GM18909 (cell line): ENCODE measurements at regions not wholly inside any gene's neighbourhood (a gene's known extent, or its start where the extent isn't known, plus 50 kb on each side); places are given as distances from the start of the nearest gene placed in this dataset.

Experiments
- ATAC-seq: cut with Tn5 transposase; IDR thresholded peaks from one replicate; pipeline ENCODE4 v1.9.1; 2021; ENCODE audit warnings: mild to moderate bottlenecking; ENCODE audit not compliant: unreplicated experiment, poor library complexity

GRCh38 chr9:118536153-118536552 is 832.0 kb downstream of the TLR4 start:
- no peak for ATAC-seq

GRCh38 chr9:118538959-118539358 is 830.3 kb downstream of the BRINP1 start:
- no peak for ATAC-seq

GRCh38 chr9:118553465-118553864 is 815.8 kb downstream of the BRINP1 start:
- no peak for ATAC-seq

- no peak for ATAC-seq
Measured at GRCh38 chr9:118554987-118555386, 814.2 kb downstream of the BRINP1 start.

- no peak for ATAC-seq
Measured at GRCh38 chr9:118558026-118558425, 811.2 kb downstream of the BRINP1 start.

- no peak for ATAC-seq
Measured at GRCh38 chr9:118558891-118559290, 810.3 kb downstream of the BRINP1 start.

- no peak for ATAC-seq
Measured at GRCh38 chr9:118561051-118561450, 808.2 kb downstream of the BRINP1 start.

- no peak for ATAC-seq
Measured at GRCh38 chr9:118563677-118564076, 805.6 kb downstream of the BRINP1 start.

GRCh38 chr9:118567861-118568260 is 801.4 kb downstream of the BRINP1 start:
- no peak for ATAC-seq

- ATAC-seq: no peak
Measured at GRCh38 chr9:118568704-118569103, 800.5 kb downstream of the BRINP1 start.

GRCh38 chr9:118569148-118569547 is 800.1 kb downstream of the BRINP1 start:
- ATAC-seq: no peak

GRCh38 chr9:118570066-118570465 is 799.2 kb downstream of the BRINP1 start:
- ATAC-seq: no peak

- ATAC-seq: no peak
Measured at GRCh38 chr9:118575341-118576070, 793.7 kb downstream of the BRINP1 start.

GRCh38 chr9:118577121-118577520 is 792.1 kb downstream of the BRINP1 start:
- ATAC-seq: no peak

- no peak for ATAC-seq
Measured at GRCh38 chr9:118578467-118578866, 790.8 kb downstream of the BRINP1 start.

- ATAC-seq: no peak
Measured at GRCh38 chr9:118583414-118583813, 785.8 kb downstream of the BRINP1 start.

- no peak for ATAC-seq
Measured at GRCh38 chr9:118586978-118587377, 782.3 kb downstream of the BRINP1 start.

- ATAC-seq: no peak
Measured at GRCh38 chr9:118594428-118594827, 774.8 kb downstream of the BRINP1 start.

- ATAC-seq: no peak
Measured at GRCh38 chr9:118595719-118596305, 773.4 kb downstream of the BRINP1 start.

- ATAC-seq: no peak
Measured at GRCh38 chr9:118596374-118597015, 772.7 kb downstream of the BRINP1 start.

GRCh38 chr9:118606668-118607067 is 762.6 kb downstream of the BRINP1 start:
- ATAC-seq: no peak
